Sigmoid colon (tissue), 6 donors: ENCODE measurements at regions not wholly inside any gene's neighbourhood (a gene's known extent, or its start where the extent isn't known, plus 50 kb on each side); places are given as distances from the start of the nearest gene placed in this dataset.

Experiments
- DNase-seq: peaks from one replicate; pipeline ENCODE4 v3.0.0-alpha.2; 2019
- H3K27ac ChIP-seq, 4 donors: fragments of 200-600 bp; sonication (generic); one replicate each; pipeline ENCODE4 v1.5.1; 2016 to 2019; ENCODE audit warnings: mild to moderate bottlenecking in 1 of 4
- H3K27me3 ChIP-seq, 3 donors: fragments of 200-600 bp; sonication (generic); one replicate each; pipeline ENCODE4 v1.5.1; 2019; ENCODE audit warnings: mild to moderate bottlenecking in 1 of 3
- H3K36me3 ChIP-seq, 4 donors: fragments of 200-600 bp; sonication (generic); one replicate each; pipeline ENCODE4 v1.5.1; 2016 to 2019
- H3K4me1 ChIP-seq, 4 donors: fragments of 200-600 bp; sonication (generic); one replicate each; pipeline ENCODE4 v1.5.1; 2017 to 2019
- H3K4me3 ChIP-seq, 4 donors: fragments of 200-600 bp; sonication (generic); one replicate each; pipeline ENCODE4 v1.5.1; 2017 to 2019; ENCODE audit warnings: mild to moderate bottlenecking in 2 of 4, moderate library complexity in 1 of 4
- H3K9me3 ChIP-seq, 4 donors: fragments of 200-600 bp in 3 of 4; sonication (generic) in 3 of 4; one replicate each; pipeline versions ENCODE4 v1.5.1 to v1.6.1; 2013 to 2019
- EP300 ChIP-seq, 4 donors: sonication (generic); formaldehyde crosslinking; IDR thresholded peaks; one replicate each; pipeline ENCODE4 v1.6.1; 2017; ENCODE audit warnings: antibody characterized with exemption in 4 of 4
- POLR2A ChIP-seq, 2 donors: fragments of 450-650 bp; IDR thresholded peaks; one replicate each; pipeline ENCODE4 v1.6.1; 2016; ENCODE audit warnings: antibody characterized with exemption in 2 of 2, mild to moderate bottlenecking in 2 of 2, moderate library complexity in 2 of 2
- POLR2AphosphoS5 ChIP-seq, 4 donors: sonication (generic); formaldehyde crosslinking; IDR thresholded peaks; one replicate each; pipeline ENCODE4 v1.6.1; 2017; ENCODE audit warnings: antibody characterized with exemption in 4 of 4
- WGBS, 2 donors: extraction: QIAGEN DNeasy Blood & Tissue Kit; methylation state at CpG; one replicate each; pipeline ENCODE4 v1.1.7; 2013; 5-methylcytosine and 5-hydroxymethylcytosine counted together
- intact Hi-C: fragments of 100-400 bp; cut with DNase I; formaldehyde crosslinking; loops from one replicate; pipeline ENCODE4 v1.15.1; 2023
- TF ChIP-seq, protein P1 (sequence below), 4 experiments: fragments of 450-650 bp in 3 of 4; fragments of 200-600 bp in 1 of 4; IDR thresholded peaks; one replicate each; pipeline ENCODE4 v1.5.1; 2016 to 2019; ENCODE audit warnings: antibody characterized with exemption in 4 of 4, mild to moderate bottlenecking in 3 of 4, moderate library complexity in 2 of 4
- donor health status: healthy with polysubstance abuse.
- donor health status: healthy.

DNA sequence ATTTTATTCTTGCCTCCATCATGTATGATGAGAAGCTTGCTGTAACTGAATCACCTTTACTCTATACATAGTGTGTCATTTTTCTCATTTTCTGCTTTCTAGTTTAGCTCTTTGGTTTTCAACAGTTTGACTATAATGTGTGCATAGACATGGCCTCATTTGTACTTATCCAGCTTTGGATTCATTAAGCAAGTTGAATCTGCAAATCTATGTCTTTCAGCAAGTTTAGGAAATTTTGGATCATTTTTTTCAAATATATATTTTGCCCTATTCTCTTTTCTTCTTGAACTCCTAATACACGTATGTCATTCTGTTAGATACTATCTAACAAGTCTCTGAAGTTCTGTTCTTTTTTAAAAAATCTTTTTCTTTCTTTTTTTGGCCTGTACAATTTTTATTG is 57.8 kb downstream of the PRLHR start:
- Histone ChIP-seq H3K36me3 (no peaks in the 10 kb centered on the region), H3K9me3 (no peaks in the 10 kb centered on the region), H3K27ac (no peak overlapping the region), H3K4me1 (no peaks in the 10 kb centered on the region), H3K4me3 (no peak overlapping the region), H3K27me3 (no peaks in the 10 kb centered on the region)
- TF ChIP-seq, protein P1, sequence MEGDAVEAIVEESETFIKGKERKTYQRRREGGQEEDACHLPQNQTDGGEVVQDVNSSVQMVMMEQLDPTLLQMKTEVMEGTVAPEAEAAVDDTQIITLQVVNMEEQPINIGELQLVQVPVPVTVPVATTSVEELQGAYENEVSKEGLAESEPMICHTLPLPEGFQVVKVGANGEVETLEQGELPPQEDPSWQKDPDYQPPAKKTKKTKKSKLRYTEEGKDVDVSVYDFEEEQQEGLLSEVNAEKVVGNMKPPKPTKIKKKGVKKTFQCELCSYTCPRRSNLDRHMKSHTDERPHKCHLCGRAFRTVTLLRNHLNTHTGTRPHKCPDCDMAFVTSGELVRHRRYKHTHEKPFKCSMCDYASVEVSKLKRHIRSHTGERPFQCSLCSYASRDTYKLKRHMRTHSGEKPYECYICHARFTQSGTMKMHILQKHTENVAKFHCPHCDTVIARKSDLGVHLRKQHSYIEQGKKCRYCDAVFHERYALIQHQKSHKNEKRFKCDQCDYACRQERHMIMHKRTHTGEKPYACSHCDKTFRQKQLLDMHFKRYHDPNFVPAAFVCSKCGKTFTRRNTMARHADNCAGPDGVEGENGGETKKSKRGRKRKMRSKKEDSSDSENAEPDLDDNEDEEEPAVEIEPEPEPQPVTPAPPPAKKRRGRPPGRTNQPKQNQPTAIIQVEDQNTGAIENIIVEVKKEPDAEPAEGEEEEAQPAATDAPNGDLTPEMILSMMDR (IDR thresholded peaks at IDR 0.05), result no peak
- TF ChIP-seq EP300 (IDR thresholded peaks at IDR 0.05) (no peak), POLR2A (IDR thresholded peaks at IDR 0.05) (no peak), POLR2AphosphoS5 (IDR thresholded peaks at IDR 0.05) (no peak)
- intact Hi-C loops, result no loop called here
- whole genome bisulfite sequencing, 2 donors, result 89 to 91% methylated on average over 1 of the region's 1 CpG
- no peak for DNase-seq

DNA sequence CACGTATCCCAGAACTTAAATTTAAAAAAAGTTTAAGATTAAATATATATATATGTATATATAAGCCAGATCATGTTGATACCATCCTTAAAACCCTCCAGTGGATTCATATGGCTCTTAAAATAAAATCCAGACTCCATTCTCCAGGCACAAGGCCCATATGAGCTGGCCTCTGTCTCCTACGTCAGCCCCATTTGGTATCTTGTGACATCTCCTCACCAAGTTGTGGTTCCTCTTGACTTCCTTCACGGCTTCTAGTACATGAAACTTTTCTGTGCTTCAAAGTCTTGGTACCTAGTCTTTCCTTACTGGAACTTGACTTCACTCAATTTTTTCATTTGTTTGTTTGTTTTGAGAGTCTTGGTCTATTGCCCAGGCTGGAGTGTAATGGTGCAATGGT is 61.3 kb downstream of the PRLHR start:
- no peak overlapping the region for H3K27ac ChIP-seq
- H3K4me3 ChIP-seq, result no peak overlapping the region
- 87 to 94% methylated on average over 3 of the region's 3 CpGs for WGBS, 2 donors
- no peaks in the 10 kb centered on the region for H3K4me1 ChIP-seq
- H3K9me3 ChIP-seq, result no peaks in the 10 kb centered on the region
- no peaks in the 10 kb centered on the region for H3K36me3 ChIP-seq
- no peaks in the 10 kb centered on the region for H3K27me3 ChIP-seq
- TF ChIP-seq POLR2A (IDR thresholded peaks at IDR 0.05), result no peak
- no peak for TF ChIP-seq POLR2AphosphoS5 (IDR thresholded peaks at IDR 0.05)
- TF ChIP-seq EP300 (IDR thresholded peaks at IDR 0.05), result no peak
- TF ChIP-seq, protein P1 (IDR thresholded peaks at IDR 0.05), result no peak
- no peak for DNase-seq
- intact Hi-C loops, result no loop called here

DNA sequence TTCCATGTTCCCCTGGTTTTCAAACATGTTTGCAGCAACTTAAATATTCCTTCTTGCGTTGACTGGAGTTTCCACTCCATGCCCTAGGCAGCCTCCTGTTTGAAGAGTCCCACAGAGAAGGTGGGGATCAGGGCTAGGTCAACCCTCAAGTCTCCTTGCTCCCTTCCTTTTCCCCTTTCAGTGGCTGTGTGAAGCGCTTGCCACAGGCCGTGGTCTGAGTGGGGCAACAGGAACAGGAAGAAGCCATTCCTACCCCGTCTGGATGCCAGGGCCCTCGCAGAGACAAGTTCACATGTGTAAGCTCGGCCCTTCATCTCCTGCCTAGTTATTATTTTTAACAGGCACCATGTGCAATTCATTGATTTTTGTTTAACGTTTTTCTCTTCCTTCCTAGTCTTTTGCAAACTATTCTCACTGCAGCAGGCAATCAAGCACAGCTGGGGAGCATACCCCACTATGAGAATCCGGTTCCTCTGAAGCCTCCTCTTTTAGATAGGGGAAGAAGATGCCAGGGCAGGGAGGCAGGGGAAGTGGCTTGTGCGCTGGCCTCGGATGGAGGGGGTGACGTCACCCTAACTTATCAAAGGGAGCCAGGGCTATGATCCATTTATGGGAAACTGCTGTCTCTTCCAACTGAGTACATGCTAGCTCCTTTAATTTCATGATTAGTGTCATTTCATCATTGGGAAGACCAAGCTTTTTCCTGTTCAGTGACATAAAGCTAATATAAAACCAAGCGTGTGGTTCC is 64.2 kb downstream of the PRLHR start:
- Histone ChIP-seq H3K27me3 (no peaks in the 10 kb centered on the region), H3K36me3 (no peaks in the 10 kb centered on the region), H3K4me3 (no peak overlapping the region), H3K4me1 (no peaks in the 10 kb centered on the region), H3K27ac (no peak overlapping the region), H3K9me3 (no peaks in the 10 kb centered on the region)
- intact Hi-C loops, result no loop called here
- TF ChIP-seq POLR2A (IDR thresholded peaks at IDR 0.05) (no peak), EP300 (IDR thresholded peaks at IDR 0.05) (no peak), POLR2AphosphoS5 (IDR thresholded peaks at IDR 0.05) (no peak)
- TF ChIP-seq, protein P1 (IDR thresholded peaks at IDR 0.05), result no peak
- 64 to 75% methylated on average over 12 of the region's 12 CpGs for WGBS, 2 donors
- DNase-seq, result no peak

DNA sequence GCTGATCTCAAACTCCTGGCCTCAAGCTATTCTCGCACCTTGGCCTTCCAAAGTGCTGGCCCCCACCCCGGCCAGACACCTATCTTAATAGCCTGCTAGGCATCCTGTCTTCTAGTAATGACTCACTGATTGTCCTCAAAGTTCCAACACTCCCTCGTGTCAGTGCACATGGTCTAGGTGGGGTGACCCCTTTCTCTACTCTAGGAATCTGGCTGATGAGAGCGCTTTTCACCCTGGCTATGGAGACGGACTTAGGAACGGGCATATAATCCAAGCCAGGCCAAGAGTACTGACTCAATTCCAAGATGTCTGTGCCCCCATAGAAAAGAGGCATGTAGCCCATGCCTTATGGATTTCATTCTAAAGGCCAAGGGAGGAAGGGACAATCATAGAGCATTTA is 67.0 kb downstream of the PRLHR start:
- TF ChIP-seq POLR2AphosphoS5 (IDR thresholded peaks at IDR 0.05), result no peak
- TF ChIP-seq POLR2A (IDR thresholded peaks at IDR 0.05), result no peak
- TF ChIP-seq, protein P1 (IDR thresholded peaks at IDR 0.05), result no peak
- no peak for TF ChIP-seq EP300 (IDR thresholded peaks at IDR 0.05)
- Histone ChIP-seq H3K36me3 (no peaks in the 10 kb centered on the region), H3K27me3 (no peaks in the 10 kb centered on the region), H3K27ac (no peak overlapping the region), H3K9me3 (no peaks in the 10 kb centered on the region), H3K4me3 (no peak overlapping the region), H3K4me1 (no peaks in the 10 kb centered on the region)
- WGBS, 2 donors, result 85 to 90% methylated on average over 6 of the region's 6 CpGs
- intact Hi-C loops, result no loop called here
- no peak for DNase-seq

DNA sequence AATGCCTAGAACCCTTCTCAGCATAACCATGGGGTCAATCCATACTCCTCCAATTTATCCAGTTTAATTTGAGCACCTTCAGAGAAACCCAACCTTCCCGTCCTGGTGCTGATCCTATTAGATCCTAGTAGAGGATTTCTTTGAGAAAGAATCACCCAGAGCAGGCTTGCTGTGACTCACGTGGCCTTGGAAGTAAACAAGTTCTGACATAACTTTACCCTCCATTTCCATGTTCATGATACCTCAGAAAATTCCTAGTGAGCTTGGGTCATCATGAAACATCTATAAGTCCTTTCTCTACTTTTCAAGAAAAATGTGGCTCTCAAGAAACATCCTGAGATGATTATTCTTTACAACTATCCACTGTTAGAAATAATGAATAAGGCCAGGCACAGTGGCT is 71.7 kb downstream of the PRLHR start:
- intact Hi-C loops, result no loop called here
- peaks cover 0 to under 1% (median 0%) of the 10 kb centered on the region in 4 donors for H3K9me3 ChIP-seq
- 75% methylated on average over 2 of the region's 2 CpGs for WGBS, 2 donors

More for the DNA sequence above, 71.7 kb downstream of the PRLHR start:
- TF ChIP-seq, protein P1 (IDR thresholded peaks at IDR 0.05), result no peak
- TF ChIP-seq POLR2AphosphoS5 (IDR thresholded peaks at IDR 0.05) (no peak), POLR2A (IDR thresholded peaks at IDR 0.05) (no peak), EP300 (IDR thresholded peaks at IDR 0.05) (no peak)
- H3K27ac ChIP-seq, result no peak overlapping the region
- no peaks in the 10 kb centered on the region for H3K36me3 ChIP-seq
- no peaks in the 10 kb centered on the region for H3K4me1 ChIP-seq
- DNase-seq, result no peak
- H3K27me3 ChIP-seq, result no peaks in the 10 kb centered on the region
- no peak overlapping the region for H3K4me3 ChIP-seq
